Activated naive CD8-positive, alpha-beta T cell treated with anti-CD3 and anti-CD28 coated beads, Interleukin-2, amount 10 ng/mL, durations not matched to agents 7 days and 5 days (primary cell): ENCODE measurements at regions not wholly inside any gene's neighbourhood (a gene's known extent, or its start where the extent isn't known, plus 50 kb on each side); places are given as distances from the start of the nearest gene placed in this dataset.

Experiments
- ATAC-seq: fragments of 150-1000 bp; cut with Tn5 transposase; one replicate; pipeline ENCODE4 v1.10.0; 2021; ENCODE audit warnings: low read depth, moderate library complexity
- POLR2A ChIA-PET: fragments of 350-600 bp; sonication (Branson Sonifier 250); formaldehyde crosslinking; loops from one replicate; lab custom pipeline; 2021; ENCODE audit warnings: antibody characterized with exemption; lab: Charles Lee
- DNase-seq: peaks from one replicate; pipeline ENCODE4 v3.0.0; 2021
- H3K27ac Mint-ChIP-seq: one replicate; pipeline ENCODE4 v1.8.0; 2022; ENCODE audit warnings: mild to moderate bottlenecking, mixed read lengths
- H3K27me3 Mint-ChIP-seq: one replicate; pipeline ENCODE4 v1.8.0; 2022; ENCODE audit warnings: mild to moderate bottlenecking, moderate library complexity, mixed read lengths
- H3K36me3 Mint-ChIP-seq: one replicate; pipeline ENCODE4 v1.8.0; 2021; ENCODE audit warnings: mild to moderate bottlenecking, mixed read lengths
- H3K4me1 Mint-ChIP-seq: one replicate; pipeline ENCODE4 v1.8.0; 2021; ENCODE audit warnings: mixed read lengths
- H3K4me3 Mint-ChIP-seq: one replicate; pipeline ENCODE4 v1.8.0; 2022; ENCODE audit warnings: mild to moderate bottlenecking, moderate library complexity, mixed read lengths
- H3K9me3 Mint-ChIP-seq: one replicate; pipeline ENCODE4 v1.8.0; 2021; ENCODE audit warnings: mixed read lengths

DNA sequence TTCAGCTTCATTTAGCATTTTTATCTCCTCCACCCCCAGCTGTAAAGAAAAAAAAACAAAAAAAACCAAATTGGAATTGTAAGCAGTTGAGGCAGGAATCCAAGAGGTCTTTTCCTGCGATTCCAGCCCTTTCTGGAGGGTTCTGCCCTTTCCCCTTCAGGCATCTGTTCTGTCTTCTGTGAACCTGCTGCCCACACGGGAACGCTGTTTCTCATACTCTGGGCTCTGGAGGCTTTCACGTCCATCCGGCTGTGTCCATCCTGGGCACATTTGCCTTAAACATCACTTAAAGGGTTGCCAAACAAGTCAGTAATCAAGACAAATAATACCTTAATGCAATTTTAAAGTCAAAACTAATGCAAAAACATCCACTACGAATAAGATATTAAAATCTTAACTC lies 302.8 kb upstream of the PITRM1 start:
- H3K4me3 Mint-ChIP-seq = no peak overlapping the region

DNA sequence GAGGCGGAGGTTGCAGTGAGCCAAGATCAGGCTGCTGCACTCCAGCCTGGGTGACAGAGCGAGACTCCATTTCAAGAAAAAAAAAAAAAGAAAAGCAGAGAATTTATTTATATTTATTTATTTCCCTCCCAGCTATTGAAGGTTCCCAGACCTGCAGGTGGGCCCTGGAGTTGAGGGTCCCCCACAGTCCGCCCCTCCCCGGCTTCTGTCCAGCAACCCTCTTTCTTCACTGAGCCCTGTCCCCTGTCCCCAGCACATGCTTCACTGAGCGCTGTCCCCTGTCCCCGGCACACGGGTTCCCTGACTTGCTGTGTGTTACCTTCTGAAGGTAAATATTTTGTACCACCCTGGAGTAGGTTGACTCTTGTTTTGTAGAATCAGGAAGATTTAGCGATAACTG lies 301.7 kb upstream of the PITRM1 start:
- peaks cover 33% of the 10 kb centered on the region for H3K27me3 Mint-ChIP-seq
- POLR2A ChIA-PET = no interaction called here
- H3K36me3 Mint-ChIP-seq = no peaks in the 10 kb centered on the region

More for the DNA sequence above, 302.8 kb upstream of the PITRM1 start:
- H3K9me3 Mint-ChIP-seq = no peaks in the 10 kb centered on the region
- peaks cover 10% of the 10 kb centered on the region for H3K4me1 Mint-ChIP-seq
- no peaks in the 10 kb centered on the region for H3K36me3 Mint-ChIP-seq
- DNase-seq (no peak), ATAC-seq (no peak)
- H3K27me3 Mint-ChIP-seq = peaks cover 33% of the 10 kb centered on the region
- no peak overlapping the region for H3K27ac Mint-ChIP-seq
- POLR2A ChIA-PET = no interaction called here

DNA sequence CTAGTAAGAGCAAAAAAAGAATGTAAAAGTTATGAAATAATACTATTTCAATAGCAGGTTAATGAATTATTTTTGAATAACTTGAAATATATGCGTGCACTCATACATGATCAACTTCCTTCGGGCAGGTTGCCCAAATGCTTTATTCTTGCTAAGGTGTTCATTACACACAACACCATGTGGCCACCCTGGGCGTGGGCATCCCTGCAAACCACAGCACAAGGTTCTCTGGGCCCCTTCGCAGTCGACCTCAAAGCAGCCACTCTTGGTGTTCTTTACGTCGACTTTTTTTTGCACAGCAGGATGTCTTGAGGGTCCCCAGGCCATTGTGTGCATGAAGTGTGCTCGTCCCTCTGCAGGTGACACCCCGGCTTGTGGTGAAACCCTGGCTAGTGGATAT lies 300.7 kb upstream of the PITRM1 start:
- DNase-seq (no peak), ATAC-seq (no peak)
- peaks cover 20% of the 10 kb centered on the region for H3K4me1 Mint-ChIP-seq
- peaks cover 31% of the 10 kb centered on the region for H3K27me3 Mint-ChIP-seq
- POLR2A ChIA-PET = no interaction called here
- H3K36me3 Mint-ChIP-seq = no peaks in the 10 kb centered on the region
- H3K9me3 Mint-ChIP-seq = no peaks in the 10 kb centered on the region
- H3K27ac Mint-ChIP-seq = no peak overlapping the region
- H3K4me3 Mint-ChIP-seq = no peak overlapping the region

More for the DNA sequence above, 301.7 kb upstream of the PITRM1 start:
- DNase-seq (no peak), ATAC-seq (no peak)
- Mint-ChIP-seq H3K4me3 (no peak overlapping the region), H3K27ac (no peak overlapping the region), H3K9me3 (no peaks in the 10 kb centered on the region), H3K4me1 (peaks cover 12% of the 10 kb centered on the region)

DNA sequence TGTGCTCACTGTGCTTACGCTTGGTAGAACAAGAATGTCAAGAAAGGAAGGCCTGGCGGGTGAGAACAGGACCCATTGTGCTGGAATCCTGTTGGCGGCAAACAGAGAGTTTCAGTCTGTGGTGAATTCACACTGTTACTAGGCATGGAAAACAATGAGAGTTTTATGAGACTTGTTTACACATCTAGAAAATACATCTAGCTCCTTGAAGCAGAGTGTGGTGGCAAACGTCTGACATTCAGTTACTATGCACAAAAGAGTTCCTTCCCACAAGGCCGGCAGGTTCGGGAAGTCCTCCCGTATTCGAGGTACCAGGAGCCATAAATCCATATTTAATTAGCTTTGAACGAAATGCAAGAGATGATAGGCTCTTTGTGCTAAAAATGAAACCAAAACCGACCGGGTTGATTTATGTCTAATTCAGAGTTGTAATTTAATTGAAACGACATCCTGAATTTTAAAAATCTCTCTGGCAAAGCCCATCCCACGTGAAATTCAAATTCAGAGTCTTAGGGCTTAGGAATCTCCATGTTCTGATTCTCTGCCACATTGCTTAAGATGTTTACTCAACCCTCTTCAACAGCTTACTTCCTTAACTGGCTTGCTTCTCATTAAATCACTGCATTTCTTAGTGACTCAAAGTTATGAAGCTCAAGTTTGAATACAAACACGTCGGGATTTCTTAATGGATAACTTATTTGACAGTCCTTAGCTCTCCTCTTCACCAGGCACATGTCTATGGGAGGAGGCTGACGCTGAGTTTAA lies 299.9 kb upstream of the PITRM1 start:
- ATAC-seq (no peak), DNase-seq (no peak)
- Mint-ChIP-seq H3K27ac (peak overlapping the region; percentile 38), H3K27me3 (peaks cover 28% of the 10 kb centered on the region), H3K36me3 (no peaks in the 10 kb centered on the region), H3K4me3 (peak overlapping the region; percentile 74), H3K9me3 (no peaks in the 10 kb centered on the region), H3K4me1 (peaks cover 28% of the 10 kb centered on the region)
- POLR2A ChIA-PET = no interaction called here

DNA sequence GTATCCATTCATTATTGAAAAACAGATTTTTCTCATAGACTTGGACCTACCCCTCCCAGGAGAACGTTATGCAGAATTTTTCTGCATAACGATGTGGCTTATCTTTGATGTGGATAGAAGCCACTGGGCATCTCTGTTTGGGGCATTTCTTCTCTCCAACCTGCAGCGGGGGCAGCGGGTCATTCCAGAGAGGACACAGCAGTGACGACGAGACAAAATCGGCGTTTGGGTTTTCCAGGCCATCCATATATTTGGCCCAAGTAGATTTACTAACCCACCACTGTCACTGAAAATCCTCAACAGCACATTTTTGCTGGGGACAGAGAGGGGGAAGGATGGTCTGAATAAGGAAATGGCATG lies 299.3 kb upstream of the PITRM1 start:
- DNase-seq (no peak), ATAC-seq (no peak)
- POLR2A ChIA-PET = no interaction called here
- Mint-ChIP-seq H3K4me3 (peak overlapping the region; percentile 74), H3K27me3 (peaks cover 28% of the 10 kb centered on the region), H3K36me3 (no peaks in the 10 kb centered on the region), H3K27ac (no peak overlapping the region), H3K4me1 (peaks cover 31% of the 10 kb centered on the region), H3K9me3 (no peaks in the 10 kb centered on the region)

DNA sequence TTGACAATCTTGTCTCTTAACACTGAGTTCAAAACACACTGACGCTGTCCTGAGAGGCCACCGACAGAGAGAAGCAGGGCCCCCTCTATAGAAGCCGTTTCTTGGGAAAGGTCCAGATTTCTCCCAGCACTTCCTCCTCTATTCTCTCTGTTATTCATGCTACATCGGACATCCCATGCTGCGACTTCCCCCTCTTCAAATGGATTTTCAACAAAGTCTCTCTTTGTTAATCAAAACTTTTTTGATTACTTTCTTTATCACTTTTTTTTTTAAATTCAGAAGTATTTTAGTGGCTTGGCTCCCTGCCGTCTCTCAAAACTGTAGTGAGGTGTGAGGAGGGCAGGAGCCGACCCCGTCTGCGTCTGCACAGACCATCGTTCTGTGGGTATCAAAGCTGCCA lies 298.9 kb upstream of the PITRM1 start:
- Mint-ChIP-seq H3K4me1 (peaks cover 33% of the 10 kb centered on the region), H3K9me3 (no peaks in the 10 kb centered on the region), H3K27ac (no peak overlapping the region), H3K4me3 (no peak overlapping the region), H3K27me3 (peaks cover 27% of the 10 kb centered on the region), H3K36me3 (no peaks in the 10 kb centered on the region)
- POLR2A ChIA-PET = no interaction called here
- DNase-seq (no peak), ATAC-seq (no peak)

DNA sequence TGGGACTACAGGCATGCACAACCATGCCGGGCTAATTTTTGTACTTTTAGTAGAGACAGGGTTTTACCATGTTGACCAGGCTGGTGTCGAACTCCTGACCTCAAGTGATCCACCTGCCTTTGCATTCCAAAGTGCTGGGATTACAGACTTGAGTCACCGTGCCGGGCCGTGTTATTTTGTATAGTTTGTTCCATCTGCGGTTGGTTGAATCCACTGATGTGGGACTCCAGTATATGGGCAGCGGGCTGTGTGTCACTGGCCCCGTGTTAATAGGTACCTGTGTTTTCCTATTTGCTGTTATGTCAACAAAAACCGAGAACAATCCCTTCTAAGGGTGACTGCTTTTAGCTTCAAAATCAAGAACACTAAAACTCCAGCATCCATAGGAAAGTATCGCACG lies 297.6 kb upstream of the PITRM1 start:
- POLR2A ChIA-PET = no interaction called here
- no peaks in the 10 kb centered on the region for H3K9me3 Mint-ChIP-seq
- H3K4me1 Mint-ChIP-seq = peaks cover 39% of the 10 kb centered on the region
- ATAC-seq (no peak), DNase-seq (no peak)
- H3K4me3 Mint-ChIP-seq = no peak overlapping the region
- H3K36me3 Mint-ChIP-seq = no peaks in the 10 kb centered on the region
- H3K27me3 Mint-ChIP-seq = peaks cover 16% of the 10 kb centered on the region
- H3K27ac Mint-ChIP-seq = no peak overlapping the region

DNA sequence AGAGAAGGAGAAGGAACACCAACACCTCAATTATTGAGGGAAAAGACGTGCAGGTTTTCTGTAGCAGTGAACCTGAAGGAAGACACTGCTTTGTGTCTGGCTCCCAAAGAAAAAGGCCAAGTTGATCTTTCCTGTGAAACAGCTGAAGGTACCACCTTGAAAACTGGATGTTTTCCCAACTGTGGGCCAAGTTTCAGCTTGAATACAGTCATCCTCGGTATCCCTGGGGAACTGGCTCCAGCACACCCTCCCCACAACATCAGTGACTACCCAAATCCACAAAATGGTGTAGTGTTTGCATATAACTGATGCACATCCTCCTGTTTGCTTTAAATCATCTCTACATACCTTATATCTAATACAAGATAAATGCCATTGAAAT lies 297.0 kb upstream of the PITRM1 start:
- DNase-seq (no peak), ATAC-seq (no peak)
- H3K4me1 Mint-ChIP-seq = peaks cover 41% of the 10 kb centered on the region
- POLR2A ChIA-PET = no interaction called here
- no peak overlapping the region for H3K27ac Mint-ChIP-seq
- H3K4me3 Mint-ChIP-seq = no peak overlapping the region
- H3K36me3 Mint-ChIP-seq = no peaks in the 10 kb centered on the region
- H3K27me3 Mint-ChIP-seq = peaks cover 16% of the 10 kb centered on the region
- H3K9me3 Mint-ChIP-seq = no peaks in the 10 kb centered on the region

DNA sequence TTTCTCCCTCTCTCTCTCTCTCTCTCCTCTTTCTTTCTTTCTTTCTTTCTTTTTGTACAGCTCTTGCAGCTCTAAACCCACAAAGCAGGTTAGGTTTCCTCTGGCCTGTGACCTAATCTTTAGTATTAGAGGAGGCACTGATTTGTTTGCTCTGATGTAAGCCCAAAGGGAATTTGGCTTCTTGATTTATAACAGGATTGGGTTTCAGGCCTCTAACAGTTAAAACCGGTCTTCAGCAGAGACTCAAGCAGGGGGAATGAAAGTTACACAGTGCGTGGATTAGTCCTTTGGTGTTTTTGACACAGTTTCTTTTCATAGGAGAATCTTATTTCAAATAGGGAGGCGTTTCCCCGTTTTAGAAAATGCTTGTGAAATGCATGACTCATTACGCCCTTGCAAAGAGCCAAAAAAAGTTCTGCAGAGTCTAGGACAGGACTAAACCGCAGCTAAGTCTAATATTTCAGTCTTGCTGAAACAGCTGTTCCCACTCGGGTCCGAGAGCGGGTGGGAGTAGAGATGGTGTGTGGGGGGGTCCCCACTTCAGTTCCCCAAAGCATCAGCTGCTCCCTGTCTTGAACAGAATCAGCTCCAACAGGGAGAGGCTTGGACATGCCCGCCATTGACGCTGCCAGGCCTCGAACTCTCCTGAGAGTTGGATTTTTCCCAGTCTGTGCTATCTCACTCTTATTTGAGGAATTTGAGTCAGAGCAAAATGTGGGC lies 296.5 kb upstream of the PITRM1 start:
- Mint-ChIP-seq H3K4me3 (peak overlapping the region; percentile 53), H3K36me3 (no peaks in the 10 kb centered on the region), H3K9me3 (no peaks in the 10 kb centered on the region), H3K27me3 (peaks cover 13% of the 10 kb centered on the region), H3K27ac (no peak overlapping the region), H3K4me1 (peaks cover 41% of the 10 kb centered on the region)
- no peak for DNase-seq
- POLR2A ChIA-PET = no interaction called here
- no peak for ATAC-seq

DNA sequence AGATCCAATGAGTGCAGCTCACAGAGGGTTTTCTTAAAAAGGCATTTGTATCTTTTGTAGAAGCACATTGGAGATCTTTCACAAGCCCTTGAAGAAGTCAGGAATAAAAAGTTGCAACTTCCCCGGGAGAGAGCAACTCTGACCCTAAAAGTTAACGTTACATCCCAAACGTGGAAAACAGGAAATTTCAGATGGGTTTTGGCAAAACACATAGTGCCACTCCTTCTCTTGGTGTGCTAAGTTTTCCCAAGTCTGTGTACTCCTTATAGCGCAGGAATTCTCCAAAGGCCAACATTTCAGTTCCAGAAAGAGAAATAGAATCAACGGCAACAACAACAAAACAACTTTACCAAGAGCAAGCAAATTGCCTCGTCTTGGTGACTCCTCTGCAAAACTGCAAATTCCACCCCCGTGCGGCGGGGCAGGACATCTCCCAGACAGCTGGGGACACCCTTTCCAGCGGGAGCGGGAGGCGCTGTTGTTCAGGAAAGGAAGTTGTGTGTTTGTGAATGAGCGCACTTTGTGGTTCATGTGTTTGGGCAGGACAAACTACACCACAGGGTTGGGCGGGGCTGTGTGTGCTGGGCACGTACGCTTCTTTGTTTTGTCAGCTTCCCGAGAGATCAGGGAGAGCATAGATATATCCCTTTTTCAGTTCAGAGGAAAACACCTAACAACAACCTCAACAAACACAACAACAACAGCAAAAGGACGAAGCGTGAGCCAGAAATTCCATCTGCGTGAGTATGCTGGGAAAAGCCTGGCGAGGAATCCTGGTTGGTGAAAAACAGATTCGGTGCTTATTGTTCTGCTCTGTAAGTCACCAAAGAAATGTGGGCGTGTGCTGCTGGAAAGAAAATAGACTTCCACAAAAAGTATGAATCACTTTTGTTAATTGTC lies 294.7 kb upstream of the PITRM1 start:
- POLR2A ChIA-PET = no interaction called here
- H3K9me3 Mint-ChIP-seq = no peaks in the 10 kb centered on the region
- peaks cover 34% of the 10 kb centered on the region for H3K4me1 Mint-ChIP-seq
- ATAC-seq = no peak
- H3K36me3 Mint-ChIP-seq = no peaks in the 10 kb centered on the region
- H3K4me3 Mint-ChIP-seq = peak overlapping the region; percentile 55
- no peak for DNase-seq
- H3K27me3 Mint-ChIP-seq = peaks cover 6% of the 10 kb centered on the region
- H3K27ac Mint-ChIP-seq = no peak overlapping the region

DNA sequence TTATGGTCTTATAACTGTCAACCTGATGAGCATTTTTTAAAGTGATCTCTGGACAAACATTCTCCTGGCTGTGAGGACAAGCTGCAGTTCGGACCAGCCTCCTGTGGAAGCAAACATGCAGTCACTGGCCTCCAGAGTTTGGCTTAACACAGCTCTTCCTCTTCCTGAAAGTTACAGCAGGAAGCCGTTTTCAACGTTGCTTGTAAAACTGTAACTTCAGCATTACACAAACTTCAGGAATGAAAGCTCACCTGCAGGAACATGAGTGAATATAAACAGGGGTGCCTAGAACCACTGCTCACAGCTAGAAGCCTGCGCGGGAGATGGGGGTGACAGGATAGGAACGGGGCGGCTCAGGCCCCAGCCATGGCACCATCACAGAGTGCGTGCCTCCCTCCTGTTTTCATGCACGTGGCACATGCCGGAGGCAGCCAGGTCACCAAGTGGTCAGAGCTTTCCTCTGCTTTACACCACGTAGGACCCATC lies 292.9 kb upstream of the PITRM1 start:
- Mint-ChIP-seq H3K36me3 (no peaks in the 10 kb centered on the region), H3K4me3 (no peak overlapping the region), H3K9me3 (no peaks in the 10 kb centered on the region), H3K27ac (peak overlapping the region; percentile 48), H3K27me3 (peaks cover 6% of the 10 kb centered on the region), H3K4me1 (peaks cover 31% of the 10 kb centered on the region)
- DNase-seq = no peak
- ATAC-seq = no peak
- POLR2A ChIA-PET = no interaction called here

DNA sequence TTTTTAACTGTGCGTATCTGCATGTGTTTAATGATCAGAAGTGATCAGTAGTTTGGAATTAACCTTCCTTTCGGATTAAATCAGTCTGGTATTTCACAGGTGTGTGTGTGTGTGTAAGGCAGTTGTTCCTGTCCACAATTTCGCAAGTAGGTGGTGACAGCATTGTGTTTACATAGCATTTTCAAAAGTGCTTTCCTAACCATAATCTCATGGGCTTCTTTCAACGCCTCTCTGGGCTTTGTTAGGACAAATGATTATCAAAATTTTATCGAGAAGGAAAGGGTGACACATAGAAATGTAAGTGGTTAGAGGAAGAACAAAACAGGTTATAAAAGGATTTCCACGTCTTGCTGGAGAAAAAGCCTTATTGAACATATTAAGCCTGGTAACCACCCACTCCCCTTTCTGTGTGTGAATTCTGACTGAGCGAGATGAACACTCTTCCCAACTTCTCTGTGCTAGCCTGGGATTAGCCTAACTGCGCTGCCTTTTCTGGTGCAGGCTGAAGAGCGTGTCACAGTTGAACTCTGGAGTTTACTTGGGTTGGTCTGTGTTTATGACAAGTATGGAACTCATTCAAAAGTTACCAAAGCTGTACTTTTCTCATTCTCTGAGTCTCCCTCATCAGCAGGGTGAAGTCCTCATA lies 292.3 kb upstream of the PITRM1 start:
- POLR2A ChIA-PET = no interaction called here

More for the DNA sequence above, 292.3 kb upstream of the PITRM1 start:
- no peak for ATAC-seq
- Mint-ChIP-seq H3K9me3 (peaks cover 4% of the 10 kb centered on the region), H3K4me3 (no peak overlapping the region), H3K4me1 (peaks cover 31% of the 10 kb centered on the region), H3K36me3 (no peaks in the 10 kb centered on the region), H3K27ac (no peak overlapping the region), H3K27me3 (peaks cover 6% of the 10 kb centered on the region)
- DNase-seq = no peak
